Trophoblast cell (in vitro differentiated cells and primary cell): ENCODE measurements at regions not wholly inside any gene's neighbourhood (a gene's known extent, or its start where the extent isn't known, plus 50 kb on each side); places are given as distances from the start of the nearest gene placed in this dataset.

Experiments
- DNase-seq, 2 donors: peaks; one replicate each; pipeline ENCODE4 v3.0.0-alpha.2; 2016
- H2AFZ ChIP-seq: 2 replicates; pipeline ENCODE4 v1.6.1; 2013; ENCODE audit warnings: low read length, moderate library complexity, mild to moderate bottlenecking; ENCODE audit not compliant: insufficient read depth, poor library complexity
- H2AK5ac ChIP-seq: 2 replicates; pipeline ENCODE4 v1.6.1; 2013; ENCODE audit warnings: mild to moderate bottlenecking, low read length
- H2BK120ac ChIP-seq: 2 replicates; pipeline ENCODE4 v1.6.1; 2013; ENCODE audit warnings: low read length, mild to moderate bottlenecking, moderate library complexity; ENCODE audit not compliant: insufficient read depth, poor library complexity
- H2BK12ac ChIP-seq: 2 replicates; pipeline ENCODE4 v1.6.1; 2013; ENCODE audit warnings: mild to moderate bottlenecking, low read length, moderate library complexity
- H2BK5ac ChIP-seq: 2 replicates; pipeline ENCODE4 v1.6.1; 2013; ENCODE audit warnings: low read length, low read depth, moderate library complexity, mild to moderate bottlenecking; ENCODE audit not compliant: poor library complexity
- H3K14ac ChIP-seq: 2 replicates; pipeline ENCODE4 v1.6.1; 2013; ENCODE audit warnings: mild to moderate bottlenecking, low read length
- H3K18ac ChIP-seq: 2 replicates; pipeline ENCODE4 v1.6.1; 2013; ENCODE audit warnings: mild to moderate bottlenecking, low read length
- H3K23ac ChIP-seq: 2 replicates; pipeline ENCODE4 v1.6.1; 2013; ENCODE audit warnings: low read length
- H3K27ac ChIP-seq: 2 replicates; pipeline ENCODE4 v1.5.1; 2013; ENCODE audit warnings: low read depth, mild to moderate bottlenecking, inconsistent platforms, low read length, moderate library complexity
- H3K27me3 ChIP-seq: 2 replicates; pipeline ENCODE4 v1.6.1; 2013; ENCODE audit warnings: inconsistent platforms, mild to moderate bottlenecking, low read length, moderate library complexity; ENCODE audit not compliant: insufficient read depth
- H3K36me3 ChIP-seq, 2 experiments: 1 replicate in 1 of 2; 2 replicates in 1 of 2; pipeline ENCODE4 v1.6.1; 2013; ENCODE audit warnings: low read length in 2 of 2, mild to moderate bottlenecking in 2 of 2, moderate library complexity in 1 of 2; ENCODE audit not compliant: insufficient read depth in 2 of 2, control insufficient read depth in 1 of 2
- H3K4ac ChIP-seq: 2 replicates; pipeline ENCODE4 v1.6.1; 2013; ENCODE audit warnings: low read depth, mild to moderate bottlenecking, low read length, moderate library complexity
- H3K4me1 ChIP-seq, 2 experiments: 1 replicate in 1 of 2; 2 replicates in 1 of 2; pipeline ENCODE4 v1.6.1; 2013; ENCODE audit warnings: low read length in 2 of 2, mild to moderate bottlenecking in 2 of 2, moderate library complexity in 1 of 2; ENCODE audit not compliant: insufficient read depth in 2 of 2, control insufficient read depth in 1 of 2
- H3K4me2 ChIP-seq: 2 replicates; pipeline ENCODE4 v1.6.1; 2013; ENCODE audit warnings: inconsistent platforms, mild to moderate bottlenecking, low read length, moderate library complexity
- H3K4me3 ChIP-seq: 2 replicates; pipeline ENCODE4 v1.5.1; 2013; ENCODE audit warnings: mild to moderate bottlenecking, low read depth, low read length, inconsistent platforms
- H3K79me1 ChIP-seq: one replicate; pipeline ENCODE4 v1.6.1; 2013; ENCODE audit warnings: low read length
- H3K79me2 ChIP-seq: 2 replicates; pipeline ENCODE4 v1.6.1; 2013; ENCODE audit warnings: low read length, mild to moderate bottlenecking; ENCODE audit not compliant: control insufficient read depth, insufficient read depth, poor library complexity
- H3K9ac ChIP-seq: 2 replicates; pipeline ENCODE4 v1.6.1; 2013; ENCODE audit warnings: mild to moderate bottlenecking, low read length
- H3K9me3 ChIP-seq: 2 replicates; pipeline ENCODE4 v1.6.1; 2013; ENCODE audit warnings: low read depth, mild to moderate bottlenecking, control low read depth, inconsistent platforms, low read length; ENCODE audit not compliant: insufficient read depth
- H4K12ac ChIP-seq: 2 replicates; pipeline ENCODE4 v1.6.1; 2013; ENCODE audit warnings: low read depth, mild to moderate bottlenecking, low read length, moderate library complexity
- H4K8ac ChIP-seq: 2 replicates; pipeline ENCODE4 v1.6.1; 2013; ENCODE audit warnings: low read depth, mild to moderate bottlenecking, low read length, moderate library complexity
- H4K91ac ChIP-seq: one replicate; pipeline ENCODE4 v1.6.1; 2013; ENCODE audit warnings: low read depth, mild to moderate bottlenecking, low read length, moderate library complexity
- WGBS: extraction: QIAGEN DNeasy Blood & Tissue Kit; methylation state at CpG from one replicate; pipeline ENCODE4 v1.1.7; 2013; ENCODE audit warnings: missing lambda C conversion rate; ENCODE audit not compliant: insufficient read length, insufficient coverage; ENCODE audit errors: extremely low coverage; 5-methylcytosine and 5-hydroxymethylcytosine counted together

GRCh38 chr5:106940986-106941385, 729.8 kb downstream of the EFNA5 start:
- H3K4me1 ChIP-seq, result no peaks in the 10 kb centered on the region
- H3K36me3 ChIP-seq, result no peaks in the 10 kb centered on the region
- H3K9me3 ChIP-seq, result no peaks in the 10 kb centered on the region
- no peak overlapping the region for H2BK120ac ChIP-seq
- H3K9ac ChIP-seq, result no peak overlapping the region
- H3K79me2 ChIP-seq, result no peaks in the 10 kb centered on the region
- no peaks in the 10 kb centered on the region for H3K79me1 ChIP-seq
- H2AFZ ChIP-seq, result no peak overlapping the region
- no peak overlapping the region for H3K23ac ChIP-seq
- no peak overlapping the region for H3K4me3 ChIP-seq
- H3K27me3 ChIP-seq, result no peaks in the 10 kb centered on the region
- no peak overlapping the region for H3K18ac ChIP-seq
- H4K8ac ChIP-seq, result no peak overlapping the region
- no peak overlapping the region for H3K27ac ChIP-seq
- no peak overlapping the region for H4K91ac ChIP-seq
- no peak overlapping the region for H2AK5ac ChIP-seq
- H3K4ac ChIP-seq, result no peak overlapping the region
- DNase-seq, result peak; percentile 1 to 50
- no CpG with 5 or more reads among the region's 3 CpGs for WGBS
- H3K4me2 ChIP-seq, result no peak overlapping the region
- no peak overlapping the region for H4K12ac ChIP-seq
- H2BK12ac ChIP-seq, result no peak overlapping the region
- H2BK5ac ChIP-seq, result no peak overlapping the region
- no peak overlapping the region for H3K14ac ChIP-seq

GRCh38 chr5:106940301-106940846, 730.4 kb downstream of the EFNA5 start:
- Histone ChIP-seq H3K4ac (no peak overlapping the region), H3K18ac (no peak overlapping the region), H4K91ac (no peak overlapping the region), H2AFZ (no peak overlapping the region), H3K9me3 (no peaks in the 10 kb centered on the region), H2BK5ac (no peak overlapping the region), H2AK5ac (no peak overlapping the region), H3K27me3 (no peaks in the 10 kb centered on the region), H3K79me2 (no peaks in the 10 kb centered on the region), H3K14ac (no peak overlapping the region), H3K23ac (no peak overlapping the region), H2BK12ac (no peak overlapping the region), H3K9ac (no peak overlapping the region), H3K4me1 (no peaks in the 10 kb centered on the region), H3K4me3 (no peak overlapping the region), H3K27ac (no peak overlapping the region), H4K8ac (no peak overlapping the region), H4K12ac (no peak overlapping the region), H3K4me2 (no peak overlapping the region), H3K36me3 (no peaks in the 10 kb centered on the region), H2BK120ac (no peak overlapping the region), H3K79me1 (no peaks in the 10 kb centered on the region)
- DNase-seq, result no peak
- WGBS, result no CpG with 5 or more reads among the region's 8 CpGs

- Histone ChIP-seq H3K23ac (no peak overlapping the region), H4K91ac (no peak overlapping the region), H3K9ac (no peak overlapping the region), H3K27ac (no peak overlapping the region), H3K4me1 (no peaks in the 10 kb centered on the region), H3K9me3 (no peaks in the 10 kb centered on the region), H4K8ac (no peak overlapping the region), H3K4ac (no peak overlapping the region), H3K4me2 (no peak overlapping the region), H3K27me3 (no peaks in the 10 kb centered on the region), H2AK5ac (no peak overlapping the region), H3K79me2 (no peaks in the 10 kb centered on the region), H3K14ac (no peak overlapping the region), H2BK12ac (no peak overlapping the region), H3K36me3 (no peaks in the 10 kb centered on the region), H3K79me1 (no peaks in the 10 kb centered on the region), H4K12ac (no peak overlapping the region), H2BK5ac (no peak overlapping the region), H2BK120ac (no peak overlapping the region), H3K18ac (no peak overlapping the region), H2AFZ (no peak overlapping the region), H3K4me3 (no peak overlapping the region)
- WGBS, result no CpG with 5 or more reads among the region's 1 CpG
- DNase-seq, result no peak
Observed at GRCh38 chr5:106923409-106923808, 747.3 kb downstream of the EFNA5 start.

GRCh38 chr5:106921567-106921966, 749.2 kb downstream of the EFNA5 start:
- Histone ChIP-seq H3K9me3 (no peaks in the 10 kb centered on the region), H4K8ac (no peak overlapping the region), H2BK120ac (no peak overlapping the region), H3K79me1 (no peaks in the 10 kb centered on the region), H2AFZ (no peak overlapping the region), H3K27me3 (no peaks in the 10 kb centered on the region), H3K23ac (no peak overlapping the region), H2BK5ac (no peak overlapping the region), H2BK12ac (no peak overlapping the region), H3K27ac (no peak overlapping the region), H3K36me3 (no peaks in the 10 kb centered on the region), H3K4me1 (no peaks in the 10 kb centered on the region), H4K12ac (no peak overlapping the region), H3K4ac (no peak overlapping the region), H3K79me2 (no peaks in the 10 kb centered on the region), H3K18ac (no peak overlapping the region), H3K9ac (no peak overlapping the region), H3K14ac (no peak overlapping the region), H2AK5ac (no peak overlapping the region), H4K91ac (no peak overlapping the region), H3K4me2 (no peak overlapping the region), H3K4me3 (no peak overlapping the region)
- DNase-seq, result no peak
- WGBS, result no CpG with 5 or more reads among the region's 5 CpGs
